Upper lobe of left lung (tissue), 6 donors: ENCODE measurements at regions not wholly inside any gene's neighbourhood (a gene's known extent, or its start where the extent isn't known, plus 50 kb on each side); places are given as distances from the start of the nearest gene placed in this dataset.

Experiments
- ATAC-seq, 2 donors: fragments of 200-7000 bp; cut with Tn5 transposase; one replicate each; pipeline ENCODE4 v1.9.1; 2022; ENCODE audit warnings: mild to moderate bottlenecking in 2 of 2, moderate library complexity in 2 of 2; ENCODE audit not compliant: low FRiP score in 2 of 2
- DNase-seq, 2 donors: peaks; one replicate each; pipeline ENCODE4 v3.0.0-alpha.2; 2019 to 2020
- H3K27ac ChIP-seq, 4 donors: fragments of 200-600 bp; sonication (generic); one replicate each; pipeline ENCODE4 v1.5.1; 2016 to 2019
- H3K27me3 ChIP-seq, 4 donors: fragments of 200-600 bp; sonication (generic); one replicate each; pipeline ENCODE4 v1.5.1; 2017 to 2019
- H3K36me3 ChIP-seq, 4 donors: fragments of 200-600 bp; sonication (generic); one replicate each; pipeline ENCODE4 v1.5.1; 2016 to 2019
- H3K4me1 ChIP-seq, 4 donors: fragments of 200-600 bp; sonication (generic); one replicate each; pipeline ENCODE4 v1.5.1; 2018 to 2019
- H3K4me3 ChIP-seq, 4 donors: fragments of 200-600 bp; sonication (generic); one replicate each; pipeline ENCODE4 v1.5.1; 2017 to 2019; ENCODE audit warnings: mild to moderate bottlenecking in 2 of 4, moderate library complexity in 1 of 4
- H3K9me3 ChIP-seq, 4 donors: fragments of 200-600 bp; sonication (generic); one replicate each; pipeline ENCODE4 v1.5.1; 2018 to 2019
- CTCF ChIP-seq, 6 experiments: fragments of 450-650 bp in 4 of 6; fragments of 200-600 bp in 2 of 6; sonication (generic) in 2 of 6; IDR thresholded peaks; one replicate each; pipeline ENCODE4 v1.5.1; 2016 to 2019; ENCODE audit warnings: antibody characterized with exemption in 6 of 6
- EP300 ChIP-seq, 4 donors: sonication (generic); formaldehyde crosslinking; IDR thresholded peaks; one replicate each; pipeline ENCODE4 v1.5.1; 2017; ENCODE audit warnings: antibody characterized with exemption in 4 of 4, control low read depth in 2 of 4
- POLR2A ChIP-seq, 4 donors: fragments of 450-650 bp; IDR thresholded peaks; one replicate each; pipeline ENCODE4 v1.5.1; 2016 to 2017; ENCODE audit warnings: antibody characterized with exemption in 4 of 4, mild to moderate bottlenecking in 2 of 4
- POLR2AphosphoS5 ChIP-seq, 2 donors: sonication (generic); formaldehyde crosslinking; IDR thresholded peaks; one replicate each; pipeline ENCODE4 v1.5.1; 2017; ENCODE audit warnings: antibody characterized with exemption in 2 of 2
- WGBS, 2 donors: methylation state at CpG; one replicate each; pipeline ENCODE4 v1.1.5; 2017 to 2018; 5-methylcytosine and 5-hydroxymethylcytosine counted together
- donor health status: DM: no; HTN: no; CAD: no; lungs with moderate emphysema.
- donor health status: DM: no; HTN: yes; CAD: no; lungs with severe emphysema.

GRCh38 chr16:86889974-86890373, 311.6 kb downstream of the FOXL1 start:
- H3K36me3 ChIP-seq, result no peaks in the 10 kb centered on the region
- 86 to 89% methylated on average over 2 to 3 of the region's 3 CpGs for WGBS, 2 donors
- no peaks in the 10 kb centered on the region for H3K4me1 ChIP-seq
- no peak for TF ChIP-seq EP300 (IDR thresholded peaks at IDR 0.05)
- no peak for TF ChIP-seq CTCF (IDR thresholded peaks at IDR 0.05)
- no peak for TF ChIP-seq POLR2A (IDR thresholded peaks at IDR 0.05)
- no peak for TF ChIP-seq POLR2AphosphoS5 (IDR thresholded peaks at IDR 0.05)
- ATAC-seq (no peak), DNase-seq (no peak)
- H3K9me3 ChIP-seq, result no peaks in the 10 kb centered on the region
- no peak overlapping the region for H3K4me3 ChIP-seq
- H3K27me3 ChIP-seq, result no peaks in the 10 kb centered on the region
- H3K27ac ChIP-seq, result no peak overlapping the region

GRCh38 chr16:86891121-86891520, 312.8 kb downstream of the FOXL1 start:
- TF ChIP-seq POLR2AphosphoS5 (IDR thresholded peaks at IDR 0.05), result no peak
- no peak for TF ChIP-seq POLR2A (IDR thresholded peaks at IDR 0.05)
- TF ChIP-seq CTCF (IDR thresholded peaks at IDR 0.05), result no peak
- TF ChIP-seq EP300 (IDR thresholded peaks at IDR 0.05), result no peak
- no peaks in the 10 kb centered on the region for H3K36me3 ChIP-seq
- no peak overlapping the region for H3K27ac ChIP-seq
- DNase-seq (no peak), ATAC-seq (no peak)
- no peaks in the 10 kb centered on the region for H3K27me3 ChIP-seq
- H3K9me3 ChIP-seq, result no peaks in the 10 kb centered on the region
- no peaks in the 10 kb centered on the region for H3K4me1 ChIP-seq
- 52 to 54% methylated on average over 7 of the region's 7 CpGs for WGBS, 2 donors
- no peak overlapping the region for H3K4me3 ChIP-seq

GRCh38 chr16:86891631-86892030, 313.3 kb downstream of the FOXL1 start:
- WGBS, 2 donors, result 90 to 91% methylated on average over 6 to 12 of the region's 12 CpGs

GRCh38 chr16:86892509-86892908, 314.2 kb downstream of the FOXL1 start:
- no peak for ATAC-seq
- DNase-seq, result no peak
- WGBS, 2 donors, result 42 to 50% methylated on average over 5 to 6 of the region's 6 CpGs
- Histone ChIP-seq H3K4me1 (no peaks in the 10 kb centered on the region), H3K27me3 (no peaks in the 10 kb centered on the region), H3K36me3 (no peaks in the 10 kb centered on the region), H3K4me3 (no peak overlapping the region), H3K27ac (no peak overlapping the region), H3K9me3 (no peaks in the 10 kb centered on the region)
- TF ChIP-seq EP300 (IDR thresholded peaks at IDR 0.05) (no peak), POLR2A (IDR thresholded peaks at IDR 0.05) (no peak), POLR2AphosphoS5 (IDR thresholded peaks at IDR 0.05) (no peak), CTCF (IDR thresholded peaks at IDR 0.05) (no peak)

More at GRCh38 chr16:86891631-86892030, 313.3 kb downstream of the FOXL1 start:
- Histone ChIP-seq H3K27me3 (no peaks in the 10 kb centered on the region), H3K36me3 (no peaks in the 10 kb centered on the region), H3K9me3 (no peaks in the 10 kb centered on the region), H3K27ac (no peak overlapping the region), H3K4me3 (no peak overlapping the region), H3K4me1 (no peaks in the 10 kb centered on the region)
- no peak for DNase-seq
- no peak for TF ChIP-seq CTCF (IDR thresholded peaks at IDR 0.05)
- no peak for ATAC-seq

- TF ChIP-seq POLR2AphosphoS5 (IDR thresholded peaks at IDR 0.05), result no peak
- TF ChIP-seq EP300 (IDR thresholded peaks at IDR 0.05), result no peak
- no peak for TF ChIP-seq CTCF (IDR thresholded peaks at IDR 0.05)
- no peak for TF ChIP-seq POLR2A (IDR thresholded peaks at IDR 0.05)
- WGBS, 2 donors, result 67 to 76% methylated on average over 10 of the region's 10 CpGs
- H3K27ac ChIP-seq, result no peak overlapping the region
- no peaks in the 10 kb centered on the region for H3K4me1 ChIP-seq
- H3K27me3 ChIP-seq, result no peaks in the 10 kb centered on the region
- no peak overlapping the region for H3K4me3 ChIP-seq
- H3K9me3 ChIP-seq, result no peaks in the 10 kb centered on the region
- no peak for ATAC-seq
- DNase-seq, result no peak
- H3K36me3 ChIP-seq, result no peaks in the 10 kb centered on the region
Measured at GRCh38 chr16:86893506-86893905, 315.2 kb downstream of the FOXL1 start.
